GM12873 (cell line): ENCODE measurements at regions not wholly inside any gene's neighbourhood (a gene's known extent, or its start where the extent isn't known, plus 50 kb on each side); places are given as distances from the start of the nearest gene placed in this dataset.

Source experiments
- CTCF ChIP-seq: IDR thresholded peaks from 2 replicates; pipeline ENCODE4 v1.5.1; 2012; ENCODE audit warnings: low read depth, mild to moderate bottlenecking, moderate library complexity, low read length, control low read depth; ENCODE audit not compliant: insufficient read depth; ENCODE audit errors: missing control alignments

GRCh38 chr3:6455031-6455430, 405.9 kb upstream of the GRM7 start:
- no peak for TF ChIP-seq CTCF

- TF ChIP-seq CTCF: no peak
These were observed 393.7 kb upstream of the GRM7 start for GRCh38 chr3:6467186-6467585.

GRCh38 chr3:6468589-6468988, 392.3 kb upstream of the GRM7 start:
- TF ChIP-seq CTCF: no peak

- no peak for TF ChIP-seq CTCF
These were observed 389.2 kb upstream of the GRM7 start for GRCh38 chr3:6471744-6472143.

- no peak for TF ChIP-seq CTCF
These were observed 369.1 kb upstream of the GRM7 start for GRCh38 chr3:6491768-6492167.

GRCh38 chr3:6492306-6492705, 368.6 kb upstream of the GRM7 start:
- no peak for TF ChIP-seq CTCF

- no peak for TF ChIP-seq CTCF
These were observed 356.6 kb upstream of the GRM7 start for GRCh38 chr3:6504347-6504746.
